ENCODE measurements at regions not wholly inside any gene's neighbourhood (a gene's known extent, or its start where the extent isn't known, plus 50 kb on each side); places are given as distances from the start of the nearest gene placed in this dataset.
"Not testable (repeated sequence)": the region's sequence is repeated elsewhere in the genome, so short reads cannot be mapped to it uniquely, and the experiment has no call there.

GRCh38 chr1:121569428-121569827 is 384.7 kb downstream of the SRGAP2C start:
- no peak for DNase-seq (ENCODE audit: low read depth, low spot score)

GRCh38 chr1:121573881-121574504 is 389.2 kb downstream of the SRGAP2C start:
- peak; percentile 8 for DNase-seq (ENCODE audit: low read depth, low spot score)

GRCh38 chr1:121574505-121574899 is 389.7 kb downstream of the SRGAP2C start:
- not testable (repeated sequence) for DNase-seq (ENCODE audit: low read depth, low spot score)

- DNase-seq (ENCODE audit: low read depth, low spot score): not testable (repeated sequence)
These were observed 398.1 kb downstream of the SRGAP2C start for GRCh38 chr1:121582898-121583297.

GRCh38 chr1:121586369-121587229 is 401.8 kb downstream of the SRGAP2C start:
- no peak for DNase-seq (ENCODE audit: low read depth, low spot score)

GRCh38 chr1:121587230-121587569 is 402.4 kb downstream of the SRGAP2C start:
- no peak for DNase-seq (ENCODE audit: low read depth, low spot score)

GRCh38 chr1:121587777-121588176 is 403.0 kb downstream of the SRGAP2C start:
- peak; percentile 37 for DNase-seq (ENCODE audit: low read depth, low spot score)

- no peak for DNase-seq (ENCODE audit: low read depth, low spot score)
These were observed 409.3 kb downstream of the SRGAP2C start for GRCh38 chr1:121594096-121594495.

- no peak for DNase-seq (ENCODE audit: low read depth, low spot score)
These were observed 410.3 kb downstream of the SRGAP2C start for GRCh38 chr1:121595089-121595488.

GRCh38 chr1:121604843-121605444 is 420.2 kb downstream of the SRGAP2C start:
- not testable (repeated sequence) for DNase-seq (ENCODE audit: low read depth, low spot score)

GRCh38 chr1:121607499-121607898 is 422.7 kb downstream of the SRGAP2C start:
- not testable (repeated sequence) for DNase-seq (ENCODE audit: low read depth, low spot score)
